HG03108 (cell line): ENCODE measurements at regions not wholly inside any gene's neighbourhood (a gene's known extent, or its start where the extent isn't known, plus 50 kb on each side); places are given as distances from the start of the nearest gene placed in this dataset.
"Not testable (repeated sequence)": the region's sequence is repeated elsewhere in the genome, so short reads cannot be mapped to it uniquely, and the experiment has no call there.

Source experiments
- ATAC-seq: cut with Tn5 transposase; IDR thresholded peaks from one replicate; pipeline ENCODE4 v1.9.1; 2021; ENCODE audit warnings: moderate library complexity; ENCODE audit not compliant: unreplicated experiment

- no peak for ATAC-seq
Observed at GRCh38 chr12:90237841-90238240, 529.2 kb upstream of the ATP2B1 start.

- no peak for ATAC-seq
Observed at GRCh38 chr12:90235642-90236041, 527.0 kb upstream of the ATP2B1 start.

- ATAC-seq: no peak
Observed at GRCh38 chr12:90234472-90234871, 525.8 kb upstream of the ATP2B1 start.

- no peak for ATAC-seq
Observed at GRCh38 chr12:90233168-90234100, 524.8 kb upstream of the ATP2B1 start.

- no peak for ATAC-seq
Observed at GRCh38 chr12:90229407-90230170, 521.0 kb upstream of the ATP2B1 start.

GRCh38 chr12:90226211-90226610, 517.6 kb upstream of the ATP2B1 start:
- ATAC-seq: no peak

- no peak for ATAC-seq
Observed at GRCh38 chr12:90216815-90217214, 508.2 kb upstream of the ATP2B1 start.

- no peak for ATAC-seq
Observed at GRCh38 chr12:90216020-90216552, 507.4 kb upstream of the ATP2B1 start.

GRCh38 chr12:90211017-90211416, 502.4 kb upstream of the ATP2B1 start:
- ATAC-seq: no peak

- ATAC-seq: no peak
Observed at GRCh38 chr12:90209029-90209428, 500.4 kb upstream of the ATP2B1 start.

- not testable (repeated sequence) for ATAC-seq
Observed at GRCh38 chr12:90208379-90208778, 499.7 kb upstream of the ATP2B1 start.

GRCh38 chr12:90207799-90208198, 499.2 kb upstream of the ATP2B1 start:
- ATAC-seq: no peak

GRCh38 chr12:90205165-90205564, 496.5 kb upstream of the ATP2B1 start:
- ATAC-seq: no peak

- ATAC-seq: no peak
Observed at GRCh38 chr12:90203556-90203955, 494.9 kb upstream of the ATP2B1 start.

- no peak for ATAC-seq
Observed at GRCh38 chr12:90199006-90199405, 490.4 kb upstream of the ATP2B1 start.

GRCh38 chr12:90193500-90193899, 484.9 kb upstream of the ATP2B1 start:
- ATAC-seq: no peak

GRCh38 chr12:90188857-90189256, 480.2 kb upstream of the ATP2B1 start:
- ATAC-seq: no peak

GRCh38 chr12:90183201-90183600, 474.6 kb upstream of the ATP2B1 start:
- ATAC-seq: no peak

GRCh38 chr12:90181216-90181615, 472.6 kb upstream of the ATP2B1 start:
- ATAC-seq: no peak

GRCh38 chr12:90174956-90175355, 466.3 kb upstream of the ATP2B1 start:
- no peak for ATAC-seq

- ATAC-seq: no peak
Observed at GRCh38 chr12:90174198-90174510, 465.5 kb upstream of the ATP2B1 start.
